ENCODE measurements at regions not wholly inside any gene's neighbourhood (a gene's known extent, or its start where the extent isn't known, plus 50 kb on each side); places are given as distances from the start of the nearest gene placed in this dataset.

DNA sequence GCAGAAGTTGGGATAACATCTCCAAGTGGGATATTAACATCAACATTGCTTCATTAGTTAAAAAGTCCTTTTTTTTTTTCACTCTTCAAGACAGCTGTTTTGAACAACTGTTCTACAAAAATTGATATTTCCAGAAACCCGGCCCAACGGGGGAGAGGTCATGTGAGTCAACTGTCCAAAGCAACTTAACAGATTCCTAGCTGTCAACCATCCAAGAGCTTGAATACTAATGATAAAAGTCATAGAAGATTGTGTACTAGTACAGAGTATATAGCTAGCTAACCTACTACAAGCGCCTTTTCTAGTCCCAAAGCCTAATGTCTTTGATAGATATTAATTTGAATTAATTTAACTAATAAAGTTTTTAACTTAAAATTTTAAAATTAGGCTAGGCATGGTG lies 172.0 kb downstream of the CYB561 start:
- Histone ChIP-seq H3K9me3 (no peaks in the 10 kb centered on the region), H3K36me3 (no peaks in the 10 kb centered on the region), H3K27me3 (no peaks in the 10 kb centered on the region), H3K4me3 (no peak overlapping the region), H3K4me1 (peaks cover 0 to 35% of the 10 kb centered on the region in 2 donors), H3K27ac (peak overlapping the region in 1 of 2 donors; percentile 33)
- intact Hi-C loops (cut with DNase I): no loop called here
- no peak for DNase-seq
- TF ChIP-seq, protein P1, sequence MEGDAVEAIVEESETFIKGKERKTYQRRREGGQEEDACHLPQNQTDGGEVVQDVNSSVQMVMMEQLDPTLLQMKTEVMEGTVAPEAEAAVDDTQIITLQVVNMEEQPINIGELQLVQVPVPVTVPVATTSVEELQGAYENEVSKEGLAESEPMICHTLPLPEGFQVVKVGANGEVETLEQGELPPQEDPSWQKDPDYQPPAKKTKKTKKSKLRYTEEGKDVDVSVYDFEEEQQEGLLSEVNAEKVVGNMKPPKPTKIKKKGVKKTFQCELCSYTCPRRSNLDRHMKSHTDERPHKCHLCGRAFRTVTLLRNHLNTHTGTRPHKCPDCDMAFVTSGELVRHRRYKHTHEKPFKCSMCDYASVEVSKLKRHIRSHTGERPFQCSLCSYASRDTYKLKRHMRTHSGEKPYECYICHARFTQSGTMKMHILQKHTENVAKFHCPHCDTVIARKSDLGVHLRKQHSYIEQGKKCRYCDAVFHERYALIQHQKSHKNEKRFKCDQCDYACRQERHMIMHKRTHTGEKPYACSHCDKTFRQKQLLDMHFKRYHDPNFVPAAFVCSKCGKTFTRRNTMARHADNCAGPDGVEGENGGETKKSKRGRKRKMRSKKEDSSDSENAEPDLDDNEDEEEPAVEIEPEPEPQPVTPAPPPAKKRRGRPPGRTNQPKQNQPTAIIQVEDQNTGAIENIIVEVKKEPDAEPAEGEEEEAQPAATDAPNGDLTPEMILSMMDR (IDR thresholded peaks at IDR 0.05): no peak
- peak; percentile 25 for ATAC-seq

DNA sequence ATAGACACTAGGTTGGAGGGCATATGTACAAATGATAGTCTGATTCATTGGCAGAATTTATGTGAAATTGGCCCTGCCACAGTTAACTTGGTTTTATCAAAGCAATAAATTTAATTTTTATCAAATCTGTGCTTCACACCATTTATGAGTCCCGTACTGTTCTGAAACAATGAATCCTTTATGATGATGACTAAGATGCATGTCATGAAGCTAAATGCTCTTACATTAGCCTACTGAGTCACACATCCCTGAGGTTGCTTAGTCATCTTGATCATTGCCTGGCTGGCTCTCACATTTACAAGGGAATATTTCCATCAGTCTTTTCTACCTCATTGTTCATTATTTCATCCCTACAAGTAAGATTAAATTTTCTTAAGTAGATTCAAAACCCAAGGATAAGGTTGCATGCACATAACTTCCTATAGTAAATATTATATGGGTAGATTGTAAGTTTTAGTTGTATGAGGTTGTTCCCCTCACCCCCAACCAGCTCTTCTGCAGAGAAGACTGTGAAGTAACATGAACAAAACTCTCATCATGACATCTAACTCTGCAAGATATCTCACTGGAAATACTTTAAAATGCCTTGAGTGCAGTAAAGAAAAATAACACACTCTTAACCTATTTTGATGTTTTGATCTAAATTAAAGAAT lies 170.7 kb downstream of the CYB561 start:
- peak; percentile 83 for ATAC-seq
- TF ChIP-seq, protein P1 (IDR thresholded peaks at IDR 0.05): no peak
- intact Hi-C loops (cut with DNase I): no loop called here

GRCh38 chr17:63275971-63276745 lies 169.9 kb downstream of the CYB561 start:
- Histone ChIP-seq H3K27ac (peak overlapping the region; percentile 21 to 42), H3K9me3 (no peaks in the 10 kb centered on the region), H3K27me3 (no peaks in the 10 kb centered on the region), H3K36me3 (no peaks in the 10 kb centered on the region), H3K4me3 (no peak overlapping the region), H3K4me1 (peaks cover 0 to 43% of the 10 kb centered on the region in 2 donors)
- intact Hi-C loops (cut with DNase I): no loop called here
- DNase-seq (no peak), ATAC-seq (no peak)
- TF ChIP-seq, protein P1 (IDR thresholded peaks at IDR 0.05): no peak

More for the DNA sequence above, 170.7 kb downstream of the CYB561 start:
- no peaks in the 10 kb centered on the region for H3K36me3 ChIP-seq
- no peaks in the 10 kb centered on the region for H3K27me3 ChIP-seq
- H3K9me3 ChIP-seq: no peaks in the 10 kb centered on the region
- no peak for DNase-seq
- H3K4me3 ChIP-seq: no peak overlapping the region
- peaks cover 0 to 43% of the 10 kb centered on the region in 2 donors for H3K4me1 ChIP-seq
- peak overlapping the region; percentile 29 to 42 for H3K27ac ChIP-seq

GRCh38 chr17:63276821-63277220 lies 169.3 kb downstream of the CYB561 start:
- Histone ChIP-seq H3K4me3 (no peak overlapping the region), H3K9me3 (no peaks in the 10 kb centered on the region), H3K27ac (no peak overlapping the region), H3K27me3 (no peaks in the 10 kb centered on the region), H3K4me1 (peaks cover 0 to 43% of the 10 kb centered on the region in 2 donors), H3K36me3 (no peaks in the 10 kb centered on the region)
- DNase-seq (no peak), ATAC-seq (no peak)
- intact Hi-C loops (cut with DNase I): no loop called here
- TF ChIP-seq, protein P1 (IDR thresholded peaks at IDR 0.05): no peak

DNA sequence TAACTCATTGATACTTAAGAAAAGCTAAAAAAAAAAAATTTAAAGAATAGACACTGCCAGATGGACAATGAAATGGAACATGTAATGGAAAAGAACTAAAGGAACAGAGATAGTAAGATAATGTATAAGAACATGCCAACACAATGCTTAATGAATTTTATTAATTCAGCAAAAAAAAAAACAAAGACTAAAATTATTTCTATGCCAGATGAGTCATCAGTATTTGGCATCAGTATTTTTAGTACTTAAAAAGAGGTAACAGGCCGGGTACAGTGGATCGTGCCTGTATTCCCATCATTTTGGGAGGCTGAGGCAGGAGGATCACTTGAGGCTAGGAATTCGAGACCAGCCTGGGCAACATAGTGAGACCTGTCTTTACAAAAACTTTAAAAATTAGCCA lies 168.5 kb downstream of the CYB561 start:
- no peak for DNase-seq
- Histone ChIP-seq H3K36me3 (no peaks in the 10 kb centered on the region), H3K4me1 (peaks cover 0 to 43% of the 10 kb centered on the region in 2 donors), H3K27ac (no peak overlapping the region), H3K9me3 (no peaks in the 10 kb centered on the region), H3K27me3 (no peaks in the 10 kb centered on the region), H3K4me3 (no peak overlapping the region)
- TF ChIP-seq, protein P1 (IDR thresholded peaks at IDR 0.05): no peak
- no peak for ATAC-seq
- intact Hi-C loops (cut with DNase I): no loop called here

Measured in left lung (tissue), 4 donors.